LNCaP clone FGC (cell line): ENCODE measurements at regions not wholly inside any gene's neighbourhood (a gene's known extent, or its start where the extent isn't known, plus 50 kb on each side); places are given as distances from the start of the nearest gene placed in this dataset.

ENCODE experiments used
- DNase-seq: peaks from one replicate; pipeline ENCODE4 v3.0.0-alpha.2; 2011; ENCODE audit warnings: low read depth
- H3K4me3 ChIP-seq: 2 replicates; pipeline ENCODE4 v1.5.1; 2011; ENCODE audit warnings: mild to moderate bottlenecking, low read depth, low read length, control low read depth
- TF ChIP-seq, protein P1 (sequence below): IDR thresholded peaks from 2 replicates; pipeline ENCODE4 v1.5.1; 2012; ENCODE audit warnings: mild to moderate bottlenecking; ENCODE audit not compliant: control insufficient read depth, insufficient read depth; ENCODE audit errors: extremely low read depth

DNA sequence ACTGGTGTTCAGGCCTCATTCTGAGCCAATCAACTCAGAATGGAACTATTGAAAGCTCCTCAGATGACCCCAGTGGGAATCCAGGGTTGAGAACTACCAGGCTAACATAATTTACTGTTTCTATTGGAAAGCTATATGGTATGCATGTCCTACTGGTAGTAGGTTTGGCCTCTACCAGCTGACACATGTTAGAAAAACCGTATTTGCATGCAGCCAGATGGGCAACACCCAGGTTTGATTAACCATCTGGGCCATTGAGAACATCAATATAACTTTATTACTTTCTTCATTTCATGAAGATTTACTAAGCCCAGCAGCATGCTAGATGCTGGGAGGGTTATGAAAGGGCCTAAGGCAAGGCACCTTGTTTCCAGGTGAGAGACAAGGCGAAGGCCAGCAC, 181.4 kb upstream of the PARP11 start:
- no peak overlapping the region for H3K4me3 ChIP-seq
- TF ChIP-seq, protein P1, sequence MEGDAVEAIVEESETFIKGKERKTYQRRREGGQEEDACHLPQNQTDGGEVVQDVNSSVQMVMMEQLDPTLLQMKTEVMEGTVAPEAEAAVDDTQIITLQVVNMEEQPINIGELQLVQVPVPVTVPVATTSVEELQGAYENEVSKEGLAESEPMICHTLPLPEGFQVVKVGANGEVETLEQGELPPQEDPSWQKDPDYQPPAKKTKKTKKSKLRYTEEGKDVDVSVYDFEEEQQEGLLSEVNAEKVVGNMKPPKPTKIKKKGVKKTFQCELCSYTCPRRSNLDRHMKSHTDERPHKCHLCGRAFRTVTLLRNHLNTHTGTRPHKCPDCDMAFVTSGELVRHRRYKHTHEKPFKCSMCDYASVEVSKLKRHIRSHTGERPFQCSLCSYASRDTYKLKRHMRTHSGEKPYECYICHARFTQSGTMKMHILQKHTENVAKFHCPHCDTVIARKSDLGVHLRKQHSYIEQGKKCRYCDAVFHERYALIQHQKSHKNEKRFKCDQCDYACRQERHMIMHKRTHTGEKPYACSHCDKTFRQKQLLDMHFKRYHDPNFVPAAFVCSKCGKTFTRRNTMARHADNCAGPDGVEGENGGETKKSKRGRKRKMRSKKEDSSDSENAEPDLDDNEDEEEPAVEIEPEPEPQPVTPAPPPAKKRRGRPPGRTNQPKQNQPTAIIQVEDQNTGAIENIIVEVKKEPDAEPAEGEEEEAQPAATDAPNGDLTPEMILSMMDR: no peak
- no peak for DNase-seq

GRCh38 chr12:4052691-4053090, 179.5 kb upstream of the PARP11 start:
- H3K4me3 ChIP-seq: no peak overlapping the region
- DNase-seq: no peak
- TF ChIP-seq, protein P1: no peak

DNA sequence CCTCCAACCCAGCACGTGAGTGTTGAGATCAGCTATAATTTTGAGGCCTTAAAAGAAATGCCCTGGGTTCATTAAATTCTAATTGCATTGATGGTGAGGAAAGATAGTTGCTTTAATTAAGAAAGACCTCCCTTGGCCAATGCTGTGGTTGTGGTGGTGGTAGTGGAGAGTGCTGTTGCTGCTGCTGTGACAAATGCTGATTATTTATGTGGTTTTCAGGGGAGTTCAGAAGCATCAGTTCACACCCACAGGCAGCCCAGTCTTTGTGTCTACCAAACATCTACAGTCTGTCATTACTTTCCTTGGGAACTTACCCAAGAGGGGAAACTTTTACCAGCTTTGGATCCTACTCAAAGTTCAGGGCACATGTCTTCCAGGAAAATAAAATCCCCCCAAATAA, 178.4 kb upstream of the PARP11 start:
- no peak overlapping the region for H3K4me3 ChIP-seq
- DNase-seq: no peak
- TF ChIP-seq, protein P1: no peak

GRCh38 chr12:4050340-4050739, 177.1 kb upstream of the PARP11 start:
- DNase-seq: no peak
- TF ChIP-seq, protein P1: no peak

DNA sequence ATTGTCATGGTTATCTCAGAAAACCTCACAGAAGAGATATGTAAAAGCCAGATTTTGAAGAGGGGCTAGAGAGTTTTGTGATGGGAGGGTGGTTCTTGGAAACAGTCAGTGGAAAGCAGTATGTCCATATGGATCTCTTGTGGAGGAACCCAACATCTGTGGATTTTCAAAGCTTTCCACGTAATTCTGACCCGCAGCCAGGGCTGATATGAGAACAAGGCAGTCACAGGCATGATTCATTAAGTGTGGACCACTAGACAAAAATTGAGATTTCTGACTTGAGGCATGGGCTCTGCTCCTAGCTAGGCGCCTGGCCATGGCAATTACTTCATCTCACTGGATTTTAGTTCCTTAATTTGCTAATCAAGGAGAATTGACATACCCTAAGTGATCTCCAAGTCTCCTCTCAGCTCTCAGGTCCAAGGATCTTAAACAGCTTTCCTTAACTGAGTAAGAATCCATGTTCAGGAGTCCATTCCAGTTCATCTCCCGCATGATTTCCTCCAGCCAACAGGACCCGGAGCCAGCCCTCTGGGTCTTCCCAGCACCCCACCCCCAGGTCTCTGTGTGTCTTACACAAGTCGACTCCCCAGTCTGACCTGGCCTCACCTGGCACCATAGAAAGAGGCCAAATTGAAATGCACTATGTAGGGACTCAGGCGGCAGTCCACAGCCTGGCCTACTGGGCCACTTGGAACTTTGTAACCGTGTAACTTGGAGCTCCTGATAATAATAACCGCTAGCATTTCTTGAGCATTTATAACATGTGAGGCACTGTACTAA, 176.3 kb upstream of the PARP11 start:
- no peak for DNase-seq
- TF ChIP-seq, protein P1: no peak
- no peak overlapping the region for H3K4me3 ChIP-seq

More at GRCh38 chr12:4050340-4050739, 177.1 kb upstream of the PARP11 start:
- H3K4me3 ChIP-seq: no peak overlapping the region

- TF ChIP-seq, protein P1: no peak
Observed at GRCh38 chr12:4047421-4047820, 174.2 kb upstream of the PARP11 start.

GRCh38 chr12:4046495-4046840, 173.3 kb upstream of the PARP11 start:
- DNase-seq: no peak
- no peak overlapping the region for H3K4me3 ChIP-seq
- TF ChIP-seq, protein P1: no peak

More at GRCh38 chr12:4047421-4047820, 174.2 kb upstream of the PARP11 start:
- no peak overlapping the region for H3K4me3 ChIP-seq
- DNase-seq: no peak
